Thyroid gland (tissue), 4 donors: ENCODE measurements at regions not wholly inside any gene's neighbourhood (a gene's known extent, or its start where the extent isn't known, plus 50 kb on each side); places are given as distances from the start of the nearest gene placed in this dataset.

ENCODE experiments used
- DNase-seq, 2 donors: peaks; one replicate each; pipeline ENCODE4 v3.0.0-alpha.2; 2019
- H3K27ac ChIP-seq, 3 donors: fragments of 200-600 bp; sonication (generic); 1 replicate in 2 of 3; 2 replicates in 1 of 3; pipeline ENCODE4 v1.5.1; 2016 to 2019; ENCODE audit warnings: mild to moderate bottlenecking in 1 of 3, moderate library complexity in 1 of 3
- H3K27me3 ChIP-seq: fragments of 200-600 bp; sonication (generic); one replicate; pipeline ENCODE4 v1.5.1; 2019
- H3K36me3 ChIP-seq, 2 donors: fragments of 200-600 bp; sonication (generic); one replicate each; pipeline ENCODE4 v1.5.1; 2016 to 2019
- H3K4me1 ChIP-seq, 2 donors: fragments of 200-600 bp; sonication (generic); one replicate each; pipeline ENCODE4 v1.5.1; 2017 to 2019
- H3K4me3 ChIP-seq, 3 donors: fragments of 200-600 bp; sonication (generic); replicated peaks in 1 of 3; 1 replicate in 2 of 3; 2 replicates in 1 of 3; pipeline ENCODE4 v1.5.1; 2016; ENCODE audit warnings: mild to moderate bottlenecking in 1 of 3
- H3K9me3 ChIP-seq: fragments of 200-600 bp; sonication (generic); one replicate; pipeline ENCODE4 v1.5.1; 2017
- POLR2A ChIP-seq, 2 donors: fragments of 450-650 bp; IDR thresholded peaks; one replicate each; pipeline ENCODE4 v1.6.1; 2017; ENCODE audit warnings: antibody characterized with exemption in 2 of 2, mild to moderate bottlenecking in 2 of 2, moderate library complexity in 1 of 2
- WGBS, 2 donors: methylation state at CpG; one replicate each; pipeline ENCODE4 v1.1.5; 2017; 5-methylcytosine and 5-hydroxymethylcytosine counted together
- intact Hi-C: fragments of 100-400 bp; cut with DNase I; formaldehyde crosslinking; loops from one replicate; pipeline ENCODE4 v1.15.1; 2023
- TF ChIP-seq, protein P1 (sequence below), 6 experiments: fragments of 200-600 bp in 3 of 6; fragments of 450-650 bp in 3 of 6; sonication (generic) in 3 of 6; IDR thresholded peaks; one replicate each; pipeline ENCODE4 v1.5.1; 2016 to 2019; ENCODE audit warnings: antibody characterized with exemption in 6 of 6, mild to moderate bottlenecking in 2 of 6, inconsistent platforms in 1 of 6, moderate library complexity in 1 of 6

DNA sequence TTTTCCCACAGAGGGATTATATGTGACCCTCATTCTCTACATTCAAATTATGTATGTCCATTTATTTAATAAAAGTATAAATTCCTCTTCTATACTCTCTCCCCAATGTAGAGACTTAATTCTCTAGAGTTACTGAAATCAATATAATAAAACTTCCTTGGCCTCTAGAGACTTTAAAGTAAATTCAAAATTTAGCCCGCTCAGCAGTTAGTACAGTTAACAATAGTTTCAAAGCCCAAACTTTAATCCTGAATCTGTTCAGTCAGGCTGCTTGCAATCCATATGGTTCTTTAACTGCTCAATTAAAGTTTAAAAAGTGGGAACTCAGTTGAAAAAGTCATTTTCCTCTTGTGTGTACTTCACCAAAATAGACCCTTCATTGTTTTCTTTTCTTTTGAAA lies 2558.4 kb downstream of the ARAP2 start:
- Histone ChIP-seq H3K27me3 (no peaks in the 10 kb centered on the region), H3K9me3 (no peaks in the 10 kb centered on the region), H3K36me3 (no peaks in the 10 kb centered on the region), H3K4me1 (no peaks in the 10 kb centered on the region), H3K27ac (no peak overlapping the region), H3K4me3 (no peak overlapping the region)
- TF ChIP-seq, protein P1, sequence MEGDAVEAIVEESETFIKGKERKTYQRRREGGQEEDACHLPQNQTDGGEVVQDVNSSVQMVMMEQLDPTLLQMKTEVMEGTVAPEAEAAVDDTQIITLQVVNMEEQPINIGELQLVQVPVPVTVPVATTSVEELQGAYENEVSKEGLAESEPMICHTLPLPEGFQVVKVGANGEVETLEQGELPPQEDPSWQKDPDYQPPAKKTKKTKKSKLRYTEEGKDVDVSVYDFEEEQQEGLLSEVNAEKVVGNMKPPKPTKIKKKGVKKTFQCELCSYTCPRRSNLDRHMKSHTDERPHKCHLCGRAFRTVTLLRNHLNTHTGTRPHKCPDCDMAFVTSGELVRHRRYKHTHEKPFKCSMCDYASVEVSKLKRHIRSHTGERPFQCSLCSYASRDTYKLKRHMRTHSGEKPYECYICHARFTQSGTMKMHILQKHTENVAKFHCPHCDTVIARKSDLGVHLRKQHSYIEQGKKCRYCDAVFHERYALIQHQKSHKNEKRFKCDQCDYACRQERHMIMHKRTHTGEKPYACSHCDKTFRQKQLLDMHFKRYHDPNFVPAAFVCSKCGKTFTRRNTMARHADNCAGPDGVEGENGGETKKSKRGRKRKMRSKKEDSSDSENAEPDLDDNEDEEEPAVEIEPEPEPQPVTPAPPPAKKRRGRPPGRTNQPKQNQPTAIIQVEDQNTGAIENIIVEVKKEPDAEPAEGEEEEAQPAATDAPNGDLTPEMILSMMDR (IDR thresholded peaks at IDR 0.05): no peak
- TF ChIP-seq POLR2A (IDR thresholded peaks at IDR 0.05): no peak
- no peak for DNase-seq
- WGBS, 2 donors: 91 to 96% methylated on average over 1 of the region's 1 CpG
- intact Hi-C loops: no loop called here

DNA sequence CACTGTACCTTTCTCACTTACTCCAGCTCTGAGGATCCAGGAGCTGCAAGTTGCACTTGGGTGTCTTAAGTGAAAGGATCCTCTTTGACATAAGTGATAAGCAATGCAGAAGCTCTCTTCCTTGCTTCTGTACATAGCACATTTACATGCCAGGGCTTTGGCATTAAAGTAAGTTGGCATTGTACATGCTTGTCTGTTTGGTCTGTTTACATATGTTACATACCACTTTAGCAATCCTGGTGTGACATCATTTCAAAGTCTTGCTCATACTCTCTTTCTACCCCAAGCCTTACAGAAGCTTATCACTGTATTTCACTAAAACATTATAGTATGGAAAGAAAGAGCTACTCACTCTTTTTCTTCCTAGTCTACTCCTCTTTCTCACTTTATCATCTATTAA lies 2548.3 kb downstream of the ARAP2 start:
- TF ChIP-seq POLR2A (IDR thresholded peaks at IDR 0.05): no peak
- TF ChIP-seq, protein P1 (IDR thresholded peaks at IDR 0.05): no peak
- intact Hi-C loops: no loop called here
- Histone ChIP-seq H3K4me3 (no peak overlapping the region), H3K9me3 (no peaks in the 10 kb centered on the region), H3K4me1 (no peaks in the 10 kb centered on the region), H3K27ac (no peak overlapping the region), H3K36me3 (no peaks in the 10 kb centered on the region), H3K27me3 (no peaks in the 10 kb centered on the region)
- DNase-seq: no peak

DNA sequence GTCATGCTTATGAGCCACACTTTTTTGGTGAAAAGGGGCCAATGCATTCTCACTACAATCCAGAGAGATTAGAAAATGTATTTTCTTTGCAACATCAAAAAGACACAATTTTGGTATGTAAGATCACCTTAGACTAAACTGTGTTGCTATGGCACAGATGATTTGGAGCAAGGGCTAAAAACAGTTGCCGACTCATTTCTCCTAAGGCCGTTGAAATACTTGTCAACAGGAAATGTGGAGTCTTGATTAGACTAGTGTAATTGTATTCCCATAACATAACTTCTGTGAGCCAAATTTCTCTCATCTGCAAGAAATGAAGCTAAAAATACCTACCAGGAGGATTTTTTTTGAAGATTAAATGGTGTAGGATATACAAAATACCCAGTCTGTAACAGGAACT lies 2547.7 kb downstream of the ARAP2 start:
- intact Hi-C loops: no loop called here
- Histone ChIP-seq H3K4me1 (no peaks in the 10 kb centered on the region), H3K36me3 (no peaks in the 10 kb centered on the region), H3K4me3 (no peak overlapping the region), H3K27ac (no peak overlapping the region), H3K27me3 (no peaks in the 10 kb centered on the region), H3K9me3 (no peaks in the 10 kb centered on the region)
- 48 to 58% methylated on average over 2 of the region's 2 CpGs for WGBS, 2 donors
- TF ChIP-seq POLR2A (IDR thresholded peaks at IDR 0.05): no peak
- TF ChIP-seq, protein P1 (IDR thresholded peaks at IDR 0.05): no peak
- no peak for DNase-seq

DNA sequence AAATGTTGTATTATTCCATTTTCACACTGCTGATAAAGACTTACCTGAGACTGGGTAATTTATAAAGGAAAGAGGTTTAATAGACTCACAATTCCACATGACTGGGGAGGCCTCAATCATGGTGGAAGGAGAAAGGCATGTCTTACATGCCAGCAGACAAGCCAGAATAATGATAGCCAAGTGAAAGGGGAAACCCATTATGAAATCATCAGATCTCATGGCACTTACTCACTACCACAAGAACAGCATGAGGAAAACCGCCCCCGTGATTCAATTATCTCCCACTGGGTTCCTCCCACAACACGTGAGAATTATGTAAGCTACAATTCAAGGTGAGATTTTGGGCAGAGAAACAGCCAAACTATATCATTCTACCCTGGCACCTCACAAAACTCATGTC lies 2535.1 kb downstream of the ARAP2 start:
- intact Hi-C loops: no loop called here
- 89 to 94% methylated on average over 3 of the region's 3 CpGs for WGBS, 2 donors

DNA sequence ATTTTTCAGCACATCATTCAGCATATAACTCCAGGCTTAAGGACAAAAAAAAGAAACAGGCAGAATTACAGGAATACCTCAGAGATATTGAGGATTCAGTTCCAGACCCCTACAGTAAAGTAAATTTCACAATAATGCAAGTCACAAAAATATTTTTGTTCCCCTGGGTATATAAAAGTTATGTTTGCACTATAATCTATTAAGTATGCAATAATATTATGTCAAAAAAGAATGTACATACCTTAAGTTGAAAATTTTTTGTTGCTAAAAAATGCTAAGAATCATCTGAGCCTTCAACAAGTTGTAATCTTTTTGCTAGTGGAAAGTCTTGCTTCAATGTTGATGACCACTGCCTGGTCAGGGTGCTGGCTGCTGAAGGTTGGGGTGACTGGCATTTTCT lies 2532.5 kb downstream of the ARAP2 start:
- Histone ChIP-seq H3K9me3 (no peaks in the 10 kb centered on the region), H3K27me3 (no peaks in the 10 kb centered on the region), H3K36me3 (no peaks in the 10 kb centered on the region), H3K4me3 (no peak overlapping the region), H3K27ac (no peak overlapping the region), H3K4me1 (no peaks in the 10 kb centered on the region)
- intact Hi-C loops: no loop called here
- no peak for TF ChIP-seq POLR2A (IDR thresholded peaks at IDR 0.05)
- TF ChIP-seq, protein P1 (IDR thresholded peaks at IDR 0.05): no peak
- DNase-seq: no peak

More for the DNA sequence above, 2535.1 kb downstream of the ARAP2 start:
- DNase-seq: no peak
- Histone ChIP-seq H3K27me3 (no peaks in the 10 kb centered on the region), H3K9me3 (no peaks in the 10 kb centered on the region), H3K4me1 (no peaks in the 10 kb centered on the region), H3K36me3 (no peaks in the 10 kb centered on the region), H3K4me3 (no peak overlapping the region), H3K27ac (no peak overlapping the region)
- TF ChIP-seq POLR2A (IDR thresholded peaks at IDR 0.05): no peak
- TF ChIP-seq, protein P1 (IDR thresholded peaks at IDR 0.05): no peak
